IMR-90 (cell line): ENCODE measurements at regions not wholly inside any gene's neighbourhood (a gene's known extent, or its start where the extent isn't known, plus 50 kb on each side); places are given as distances from the start of the nearest gene placed in this dataset.

Experiments
- ATAC-seq: fragments of 200-7000 bp; cut with Tn5 transposase; 2 replicates; pipeline ENCODE4 v1.9.1; 2020; ENCODE audit warnings: low read depth, mild to moderate bottlenecking, moderate library complexity
- BruUV-seq: library from RNA; stranded (reverse); fragments of 400-500 nt; replicated peaks from 2 replicates; lab custom pipeline; 2021; lab: Mats Ljungman, UMichigan
- CTCF ChIA-PET: fragments of 300-600 bp; formaldehyde crosslinking; extraction: SDS; loops from one replicate; lab custom pipeline; 2021; ENCODE audit warnings: antibody characterized with exemption; lab: Yijun Ruan, JAX
- POLR2A ChIA-PET: fragments of 300-600 bp; sonication (Branson Sonifier 250); formaldehyde crosslinking; loops from one replicate; lab custom pipeline; 2022; ENCODE audit warnings: antibody characterized with exemption; ENCODE audit not compliant: unreplicated experiment; lab: Charles Lee
- DNase-seq: peaks from one replicate; pipeline ENCODE4 v3.0.0; 2013
- H2AFZ ChIP-seq: replicated peaks from 2 replicates; pipeline ENCODE3; 2013; ENCODE audit warnings: low read length, mild to moderate bottlenecking; ENCODE audit not compliant: poor library complexity
- H2AK5ac ChIP-seq: 2 replicates; pipeline ENCODE4 v1.6.1; 2013; ENCODE audit warnings: low read depth, low read length, inconsistent platforms
- H2AK9ac ChIP-seq: replicated peaks from 2 replicates; pipeline ENCODE3; 2013; ENCODE audit warnings: mild to moderate bottlenecking, low read depth, low read length, moderate library complexity; ENCODE audit not compliant: poor library complexity
- H2BK120ac ChIP-seq: 2 replicates; pipeline ENCODE4 v1.6.1; 2013; ENCODE audit warnings: low read depth, low read length, inconsistent platforms
- H2BK15ac ChIP-seq: 3 replicates; pipeline ENCODE4 v1.6.1; 2013; ENCODE audit warnings: low read depth, low read length, inconsistent platforms
- H2BK20ac ChIP-seq: 2 replicates; pipeline ENCODE4 v1.6.1; 2013; ENCODE audit warnings: low read depth, mild to moderate bottlenecking, inconsistent platforms, low read length, moderate library complexity
- H2BK5ac ChIP-seq: 2 replicates; pipeline ENCODE4 v1.6.1; 2013; ENCODE audit warnings: mild to moderate bottlenecking, low read depth, low read length, inconsistent platforms; ENCODE audit not compliant: poor library complexity, severe bottlenecking
- H3K14ac ChIP-seq: replicated peaks from 2 replicates; pipeline ENCODE4 v1.6.1; 2013; ENCODE audit warnings: low read depth, low read length, inconsistent platforms
- H3K18ac ChIP-seq: 2 replicates; pipeline ENCODE4 v1.6.1; 2013; ENCODE audit warnings: low read depth, low read length, control low read depth
- H3K23ac ChIP-seq: 2 replicates; pipeline ENCODE4 v1.6.1; 2013; ENCODE audit warnings: low read depth, low read length, inconsistent platforms
- H3K27ac ChIP-seq: 2 replicates; pipeline ENCODE4 v1.5.1; 2013; ENCODE audit warnings: mild to moderate bottlenecking, control low read depth, low read length; ENCODE audit not compliant: insufficient read depth
- H3K27me3 ChIP-seq: 2 replicates; pipeline ENCODE4 v1.6.1; 2013; ENCODE audit warnings: low read length; ENCODE audit not compliant: control insufficient read depth, insufficient read depth
- H3K36me3 ChIP-seq: 2 replicates; pipeline ENCODE4 v1.6.1; 2013; ENCODE audit warnings: low read length, mixed read lengths; ENCODE audit not compliant: control insufficient read depth, insufficient read depth
- H3K4ac ChIP-seq: 2 replicates; pipeline ENCODE4 v1.6.1; 2013; ENCODE audit warnings: low read depth, low read length, inconsistent platforms
- H3K4me1 ChIP-seq: 2 replicates; pipeline ENCODE4 v1.6.1; 2013; ENCODE audit warnings: low read length, mixed read lengths; ENCODE audit not compliant: control insufficient read depth, insufficient read depth
- H3K4me2 ChIP-seq: 2 replicates; pipeline ENCODE4 v1.6.1; 2013; ENCODE audit warnings: low read depth, mild to moderate bottlenecking, control low read depth, low read length, moderate library complexity
- H3K4me3 ChIP-seq: 2 replicates; pipeline ENCODE4 v1.5.1; 2013; ENCODE audit warnings: low read depth, mild to moderate bottlenecking, control low read depth, low read length, moderate library complexity; ENCODE audit not compliant: insufficient read depth
- H3K56ac ChIP-seq: 2 replicates; pipeline ENCODE4 v1.6.1; 2013; ENCODE audit warnings: low read length, inconsistent platforms; ENCODE audit not compliant: insufficient read depth; ENCODE audit errors: extremely low read depth
- H3K79me1 ChIP-seq, 2 experiments: 2 replicates each; pipeline ENCODE4 v1.6.1; 2013; ENCODE audit warnings: low read length in 2 of 2, inconsistent platforms in 1 of 2, low read depth in 1 of 2
- H3K9ac ChIP-seq: 2 replicates; pipeline ENCODE4 v1.6.1; 2013; ENCODE audit warnings: low read depth, low read length, control low read depth
- H3K9me1 ChIP-seq: 2 replicates; pipeline ENCODE4 v1.6.1; 2013; ENCODE audit warnings: low read length, inconsistent platforms; ENCODE audit not compliant: insufficient read depth
- H3K9me3 ChIP-seq: 2 replicates; pipeline ENCODE4 v1.6.1; 2013; ENCODE audit warnings: low read length; ENCODE audit not compliant: control insufficient read depth, insufficient read depth
- H4K20me1 ChIP-seq: 2 replicates; pipeline ENCODE4 v1.6.1; 2013; ENCODE audit warnings: low read length, inconsistent platforms; ENCODE audit not compliant: insufficient read depth
- H4K5ac ChIP-seq: 2 replicates; pipeline ENCODE4 v1.6.1; 2013; ENCODE audit warnings: mild to moderate bottlenecking, low read depth, low read length, control low read depth
- H4K8ac ChIP-seq, 2 experiments: 2 replicates each; pipeline ENCODE4 v1.6.1; 2013; ENCODE audit warnings: low read depth in 2 of 2, low read length in 2 of 2, control low read depth in 1 of 2, inconsistent platforms in 1 of 2
- H4K91ac ChIP-seq: 2 replicates; pipeline ENCODE4 v1.6.1; 2013; ENCODE audit warnings: low read depth, low read length, inconsistent platforms; ENCODE audit not compliant: insufficient read depth
- CTCF ChIP-seq: conservative IDR thresholded peaks from 2 replicates; pipeline ENCODE4 v1.5.1; 2012; ENCODE audit warnings: mild to moderate bottlenecking, low read depth, low read length, improper control_type of control experiment
- FOS ChIP-seq: fragments of 150-350 bp; IDR thresholded peaks from 2 replicates; pipeline ENCODE4 v1.6.1; 2016; ENCODE audit warnings: low read depth, low read length
- MAFK ChIP-seq: IDR thresholded peaks from 2 replicates; pipeline ENCODE4 v1.6.1; 2012; ENCODE audit warnings: low read depth, low read length, improper control_type of control experiment
- RAD21 ChIP-seq: IDR thresholded peaks from 2 replicates; pipeline ENCODE4 v1.6.1; 2012; ENCODE audit warnings: low read length, improper control_type of control experiment
- SMC3 ChIP-seq: fragments of 150-350 bp; IDR thresholded peaks from 2 replicates; pipeline ENCODE4 v1.6.1; 2016; ENCODE audit warnings: low read depth, mild to moderate bottlenecking, antibody characterized with exemption, low read length, moderate library complexity
- WGBS, 2 experiments: methylation state at CpG; one replicate each; pipeline versions ENCODE4 v1.1.5 to v1.1.7; 2013; ENCODE audit warnings: missing lambda C conversion rate in 2 of 2; ENCODE audit not compliant: insufficient read length in 1 of 2; ENCODE audit errors: extremely low coverage in 2 of 2; 5-methylcytosine and 5-hydroxymethylcytosine counted together
- dilution Hi-C: fragments of 300-500 bp; cut with HindIII; formaldehyde crosslinking; loops from one replicate; pipeline ENCODE4 v1.14.3; 2018; ENCODE audit warnings: low sequenced_read_pairs; ENCODE audit not compliant: unreplicated experiment
- in situ Hi-C: fragments of 300-500 bp; cut with MboI; formaldehyde crosslinking; loops from 3 replicates; pipeline ENCODE4 v1.14.3; 2019; ENCODE audit warnings: low sequenced_read_pairs, inconsistent platforms, mixed read lengths
- intact Hi-C: fragments of 100-400 bp; cut with micrococcal nuclease; formaldehyde crosslinking; loops from 2 replicates; pipeline ENCODE4 v1.10.0; 2022

GRCh38 chr2:42859006-42859552, 66.7 kb upstream of the HAAO start:
- Histone ChIP-seq H3K4ac (no peak overlapping the region), H3K56ac (no peak overlapping the region), H2BK5ac (no peak overlapping the region), H3K14ac (no peak overlapping the region), H2BK20ac (no peak overlapping the region), H4K8ac (no peak overlapping the region), H3K27me3 (no peaks in the 10 kb centered on the region), H3K9ac (no peak overlapping the region), H3K18ac (no peak overlapping the region), H2BK120ac (no peak overlapping the region), H2AK5ac (no peak overlapping the region), H2AK9ac (no peak overlapping the region), H3K4me3 (no peak overlapping the region), H3K4me1 (peaks cover 5% of the 10 kb centered on the region), H4K5ac (no peak overlapping the region), H3K79me1 (no peaks in the 10 kb centered on the region), H4K91ac (no peak overlapping the region), H2BK15ac (no peak overlapping the region), H3K9me3 (peaks cover 2% of the 10 kb centered on the region; the same call in 1 of the 2 replicates), H3K27ac (no peak overlapping the region), H3K36me3 (no peaks in the 10 kb centered on the region), H3K4me2 (no peak overlapping the region), H3K9me1 (no peaks in the 10 kb centered on the region), H2AFZ (no peak overlapping the region), H4K20me1 (no peaks in the 10 kb centered on the region), H3K23ac (no peak overlapping the region)
- POLR2A ChIA-PET: no interaction called here
- intact Hi-C loops (loop anchor here (1.0 kb wide), 6 partner anchors 31 to 683 kb away; no protein-coding TSS in a partner anchor), in situ Hi-C loops (loop anchor here (10.0 kb wide), 1 partner anchor 376 kb away; no protein-coding TSS in a partner anchor), dilution Hi-C loops (no loop called here)
- peak; percentile 81 for DNase-seq
- TF ChIP-seq MAFK (0 out of 2 replicates have a peak, but pooled peaks have one; percentile 10), RAD21 (peak; percentile 95), SMC3 (peak; percentile 98), CTCF (peak; percentile 93), FOS (no peak)
- BruUV-seq: no TSS peak
- CTCF ChIA-PET: interaction anchor here (0.8 to 0.9 kb wide), 2 partner anchors 59 to 65 kb away, joined by 3 read pairs; no protein-coding TSS in a partner anchor
- WGBS, 2 experiments: no CpG with 5 or more reads among the region's 2 CpGs
- ATAC-seq: peak; percentile 81
